DOHH2 (cell line): ENCODE measurements at regions not wholly inside any gene's neighbourhood (a gene's known extent, or its start where the extent isn't known, plus 50 kb on each side); places are given as distances from the start of the nearest gene placed in this dataset.

Experiments used
- EZH2phosphoT487 ChIP-seq: fragments of 200-600 bp; sonication (generic); IDR thresholded peaks from 2 replicates; pipeline ENCODE4 v1.6.1; 2017; ENCODE audit warnings: borderline replicate concordance, mild to moderate bottlenecking, antibody characterized with exemption, low read length, moderate library complexity, mixed read lengths
- TF ChIP-seq, protein P1 (sequence below): fragments of 200-600 bp; sonication (generic); IDR thresholded peaks from one replicate; pipeline ENCODE4 v1.5.1; 2014; ENCODE audit warnings: antibody characterized with exemption, mild to moderate bottlenecking, low read depth, low read length; ENCODE audit not compliant: poor library complexity, severe bottlenecking

DNA sequence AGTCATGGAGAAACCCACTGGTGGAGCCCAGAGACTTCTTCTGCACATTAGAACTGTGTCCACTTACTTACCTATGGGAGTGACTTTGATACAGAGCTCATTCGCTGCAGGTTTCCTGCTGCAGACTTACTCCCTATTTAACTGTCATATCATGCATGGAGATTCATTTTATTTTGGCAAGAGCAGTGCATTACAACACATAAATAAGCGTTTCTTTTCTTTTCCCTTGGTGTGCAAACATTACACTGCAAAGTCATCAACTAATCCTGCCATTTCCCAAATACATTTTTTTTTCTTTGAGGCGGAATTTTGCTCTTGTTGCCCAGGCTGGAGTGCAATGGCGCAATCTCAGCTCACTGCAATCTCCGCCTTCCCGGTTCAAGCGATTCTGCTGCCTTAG lies 230.9 kb upstream of the SFRP2 start:
- TF ChIP-seq, protein P1, sequence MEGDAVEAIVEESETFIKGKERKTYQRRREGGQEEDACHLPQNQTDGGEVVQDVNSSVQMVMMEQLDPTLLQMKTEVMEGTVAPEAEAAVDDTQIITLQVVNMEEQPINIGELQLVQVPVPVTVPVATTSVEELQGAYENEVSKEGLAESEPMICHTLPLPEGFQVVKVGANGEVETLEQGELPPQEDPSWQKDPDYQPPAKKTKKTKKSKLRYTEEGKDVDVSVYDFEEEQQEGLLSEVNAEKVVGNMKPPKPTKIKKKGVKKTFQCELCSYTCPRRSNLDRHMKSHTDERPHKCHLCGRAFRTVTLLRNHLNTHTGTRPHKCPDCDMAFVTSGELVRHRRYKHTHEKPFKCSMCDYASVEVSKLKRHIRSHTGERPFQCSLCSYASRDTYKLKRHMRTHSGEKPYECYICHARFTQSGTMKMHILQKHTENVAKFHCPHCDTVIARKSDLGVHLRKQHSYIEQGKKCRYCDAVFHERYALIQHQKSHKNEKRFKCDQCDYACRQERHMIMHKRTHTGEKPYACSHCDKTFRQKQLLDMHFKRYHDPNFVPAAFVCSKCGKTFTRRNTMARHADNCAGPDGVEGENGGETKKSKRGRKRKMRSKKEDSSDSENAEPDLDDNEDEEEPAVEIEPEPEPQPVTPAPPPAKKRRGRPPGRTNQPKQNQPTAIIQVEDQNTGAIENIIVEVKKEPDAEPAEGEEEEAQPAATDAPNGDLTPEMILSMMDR: no peak
- no peak for TF ChIP-seq EZH2phosphoT487
